ENCODE measurements at regions not wholly inside any gene's neighbourhood (a gene's known extent, or its start where the extent isn't known, plus 50 kb on each side); places are given as distances from the start of the nearest gene placed in this dataset.

DNA sequence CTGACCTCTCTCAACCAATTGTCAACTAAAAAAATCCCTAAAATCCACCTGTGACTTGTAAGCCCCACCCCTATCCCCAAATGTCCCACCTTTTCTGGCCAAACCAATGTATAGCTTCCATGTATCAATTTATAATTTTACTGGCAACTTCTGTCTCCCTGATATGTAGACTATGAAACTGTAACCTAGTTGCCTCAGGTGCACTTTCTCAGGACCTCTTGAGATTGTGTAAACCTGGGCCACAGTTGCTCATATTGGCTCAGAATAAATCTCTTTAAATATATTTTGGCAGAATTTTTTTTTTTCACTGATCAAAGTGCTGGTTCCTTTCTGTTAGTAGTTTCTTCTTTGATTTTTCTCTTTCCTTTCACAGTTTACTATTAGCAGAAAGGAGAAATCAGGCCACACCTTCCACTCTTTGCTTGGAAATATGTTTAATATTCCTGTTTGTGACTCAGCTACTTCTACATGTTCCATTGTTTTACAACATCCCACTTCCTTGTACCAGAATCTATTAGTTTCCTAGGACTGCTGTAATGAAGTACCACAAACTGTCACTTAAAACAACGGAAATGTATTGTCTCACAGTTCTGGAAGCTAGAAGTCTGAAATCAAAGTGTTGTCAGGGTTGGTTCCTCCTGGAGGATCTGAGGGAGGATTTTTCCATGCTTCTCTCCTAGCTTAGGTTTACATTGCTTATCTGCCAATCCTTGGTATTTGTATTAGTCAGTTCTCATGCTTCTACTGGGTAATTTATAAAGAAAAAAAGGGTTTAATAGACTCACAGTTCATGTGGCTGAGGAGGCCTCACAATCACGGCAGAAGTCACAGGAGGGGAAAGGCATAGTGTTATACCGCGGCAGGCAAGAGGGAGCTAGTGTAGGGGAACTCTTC is 801.2 kb upstream of the ARPP21 start:
- TF ChIP-seq, protein P1, sequence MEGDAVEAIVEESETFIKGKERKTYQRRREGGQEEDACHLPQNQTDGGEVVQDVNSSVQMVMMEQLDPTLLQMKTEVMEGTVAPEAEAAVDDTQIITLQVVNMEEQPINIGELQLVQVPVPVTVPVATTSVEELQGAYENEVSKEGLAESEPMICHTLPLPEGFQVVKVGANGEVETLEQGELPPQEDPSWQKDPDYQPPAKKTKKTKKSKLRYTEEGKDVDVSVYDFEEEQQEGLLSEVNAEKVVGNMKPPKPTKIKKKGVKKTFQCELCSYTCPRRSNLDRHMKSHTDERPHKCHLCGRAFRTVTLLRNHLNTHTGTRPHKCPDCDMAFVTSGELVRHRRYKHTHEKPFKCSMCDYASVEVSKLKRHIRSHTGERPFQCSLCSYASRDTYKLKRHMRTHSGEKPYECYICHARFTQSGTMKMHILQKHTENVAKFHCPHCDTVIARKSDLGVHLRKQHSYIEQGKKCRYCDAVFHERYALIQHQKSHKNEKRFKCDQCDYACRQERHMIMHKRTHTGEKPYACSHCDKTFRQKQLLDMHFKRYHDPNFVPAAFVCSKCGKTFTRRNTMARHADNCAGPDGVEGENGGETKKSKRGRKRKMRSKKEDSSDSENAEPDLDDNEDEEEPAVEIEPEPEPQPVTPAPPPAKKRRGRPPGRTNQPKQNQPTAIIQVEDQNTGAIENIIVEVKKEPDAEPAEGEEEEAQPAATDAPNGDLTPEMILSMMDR (IDR thresholded peaks at IDR 0.05): no peak
- no peak for TF ChIP-seq POLR2A (IDR thresholded peaks at IDR 0.05)

All from tibial nerve (tissue), 3 donors.